RKO (cell line): ENCODE measurements at regions not wholly inside any gene's neighbourhood (a gene's known extent, or its start where the extent isn't known, plus 50 kb on each side); places are given as distances from the start of the nearest gene placed in this dataset.

ENCODE experiments used
- DNase-seq: peaks from one replicate; pipeline ENCODE4 v3.0.0-alpha.2; 2016; ENCODE audit warnings: low spot score

- DNase-seq, result no peak
Observed at GRCh38 chr7:91633013-91633441, 247.5 kb downstream of the MTERF1 start.

- DNase-seq, result no peak
Observed at GRCh38 chr7:91634485-91635177, 245.9 kb downstream of the MTERF1 start.

DNA sequence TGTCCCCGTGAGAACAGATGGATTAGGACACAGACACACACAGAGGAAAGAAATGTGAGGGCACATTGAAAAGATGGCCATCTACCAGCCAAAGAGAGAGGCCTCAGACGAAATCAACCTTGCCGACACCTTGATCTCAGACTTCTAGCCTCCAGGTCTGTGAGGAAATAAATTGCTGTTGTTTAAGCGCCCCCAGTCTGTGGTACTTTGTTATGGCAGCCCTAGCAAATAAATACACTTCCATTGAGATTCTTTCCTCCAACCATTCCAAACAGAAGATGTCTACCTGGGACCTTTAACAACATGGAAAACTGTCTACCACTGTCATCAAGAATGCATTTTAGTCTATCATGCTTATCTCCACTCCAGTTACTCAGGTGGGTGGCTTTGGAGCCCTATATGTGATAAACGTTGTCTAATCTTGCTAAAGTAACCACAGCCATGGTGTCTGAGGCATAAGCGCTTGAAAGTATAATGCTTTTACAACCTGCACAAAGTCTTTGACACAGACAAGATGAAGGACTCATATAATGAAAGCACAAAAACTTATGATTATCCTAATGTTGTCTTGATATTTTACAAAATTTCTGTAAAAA lies 244.3 kb downstream of the MTERF1 start:
- DNase-seq, result peak; percentile 46

- no peak for DNase-seq
Observed at GRCh38 chr7:91636728-91637127, 243.8 kb downstream of the MTERF1 start.

DNA sequence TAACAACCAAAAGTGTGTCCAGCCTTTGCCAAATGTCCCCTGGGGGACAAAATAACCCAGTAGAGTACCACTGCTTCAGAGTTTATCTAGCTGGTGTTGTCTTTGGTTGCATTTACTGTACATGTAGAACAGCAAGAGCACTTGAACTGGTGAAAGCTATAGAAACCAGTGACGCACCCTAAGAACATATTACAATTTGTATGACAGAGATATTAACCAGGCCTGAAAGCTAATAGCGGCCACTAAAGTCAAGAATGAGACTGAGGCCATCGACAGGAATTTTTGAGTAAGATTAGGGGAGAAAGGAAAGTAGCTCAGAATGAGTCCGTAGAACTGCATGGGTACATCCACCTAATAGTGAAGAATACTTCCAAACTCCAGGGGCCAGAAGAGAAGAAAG lies 236.2 kb downstream of the MTERF1 start:
- DNase-seq, result no peak

GRCh38 chr7:91645542-91645941 lies 235.0 kb downstream of the MTERF1 start:
- DNase-seq, result no peak

DNA sequence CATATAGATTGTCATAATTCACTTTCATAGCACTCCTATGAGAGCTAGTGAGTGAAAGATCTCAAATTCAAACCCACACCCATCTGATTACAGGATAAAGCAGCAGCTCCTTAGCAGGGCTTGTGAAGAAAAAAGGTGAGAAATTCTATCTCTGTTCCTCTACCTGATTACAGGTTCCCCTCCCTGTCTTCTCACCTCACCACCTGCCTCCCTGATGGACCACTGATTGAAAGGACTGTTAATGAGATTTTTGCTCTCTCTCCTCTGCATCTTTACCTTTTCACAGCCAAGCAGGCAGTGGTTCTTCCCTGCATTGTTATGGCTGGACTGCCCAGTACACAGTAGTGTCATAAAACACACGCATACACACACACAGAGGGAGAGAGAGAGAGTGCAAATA lies 228.5 kb downstream of the MTERF1 start:
- DNase-seq, result no peak

DNA sequence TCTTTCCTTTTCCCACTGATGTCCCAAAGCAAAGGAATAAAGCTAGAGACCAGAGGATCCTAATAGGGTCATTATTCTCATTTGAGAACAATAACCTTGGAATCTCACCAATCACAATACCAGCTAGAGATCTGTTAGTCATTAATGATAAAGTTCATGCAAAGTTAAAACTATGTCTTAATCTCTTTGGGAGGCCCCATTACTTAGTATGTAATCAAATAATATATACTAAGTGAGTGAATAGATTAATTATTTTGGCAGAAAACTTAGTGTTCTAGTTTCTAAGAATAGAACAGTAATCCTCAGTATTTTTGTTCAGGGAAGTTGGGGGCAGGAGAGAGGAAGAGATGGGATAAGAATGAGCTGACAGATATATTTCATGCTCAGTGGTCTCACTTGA lies 227.2 kb downstream of the MTERF1 start:
- no peak for DNase-seq

DNA sequence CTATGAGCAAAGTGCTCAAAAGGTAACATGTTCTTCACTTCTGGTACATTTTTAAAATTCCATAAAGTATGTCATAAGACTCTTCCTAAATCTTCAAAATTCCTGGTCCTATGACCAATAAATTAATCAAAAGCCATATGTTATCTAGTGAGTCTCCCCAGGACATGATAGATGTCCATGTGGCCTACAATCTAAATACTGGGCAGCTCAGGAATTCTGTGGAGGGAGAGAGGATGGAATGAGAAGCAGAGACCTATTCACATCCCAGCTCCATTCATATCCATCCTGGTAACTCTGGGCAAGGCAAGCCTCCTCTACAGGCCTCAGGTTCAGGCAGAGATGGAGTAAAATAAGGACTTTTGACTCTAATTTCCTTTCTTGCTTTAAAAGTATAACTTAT lies 224.8 kb downstream of the MTERF1 start:
- no peak for DNase-seq

DNA sequence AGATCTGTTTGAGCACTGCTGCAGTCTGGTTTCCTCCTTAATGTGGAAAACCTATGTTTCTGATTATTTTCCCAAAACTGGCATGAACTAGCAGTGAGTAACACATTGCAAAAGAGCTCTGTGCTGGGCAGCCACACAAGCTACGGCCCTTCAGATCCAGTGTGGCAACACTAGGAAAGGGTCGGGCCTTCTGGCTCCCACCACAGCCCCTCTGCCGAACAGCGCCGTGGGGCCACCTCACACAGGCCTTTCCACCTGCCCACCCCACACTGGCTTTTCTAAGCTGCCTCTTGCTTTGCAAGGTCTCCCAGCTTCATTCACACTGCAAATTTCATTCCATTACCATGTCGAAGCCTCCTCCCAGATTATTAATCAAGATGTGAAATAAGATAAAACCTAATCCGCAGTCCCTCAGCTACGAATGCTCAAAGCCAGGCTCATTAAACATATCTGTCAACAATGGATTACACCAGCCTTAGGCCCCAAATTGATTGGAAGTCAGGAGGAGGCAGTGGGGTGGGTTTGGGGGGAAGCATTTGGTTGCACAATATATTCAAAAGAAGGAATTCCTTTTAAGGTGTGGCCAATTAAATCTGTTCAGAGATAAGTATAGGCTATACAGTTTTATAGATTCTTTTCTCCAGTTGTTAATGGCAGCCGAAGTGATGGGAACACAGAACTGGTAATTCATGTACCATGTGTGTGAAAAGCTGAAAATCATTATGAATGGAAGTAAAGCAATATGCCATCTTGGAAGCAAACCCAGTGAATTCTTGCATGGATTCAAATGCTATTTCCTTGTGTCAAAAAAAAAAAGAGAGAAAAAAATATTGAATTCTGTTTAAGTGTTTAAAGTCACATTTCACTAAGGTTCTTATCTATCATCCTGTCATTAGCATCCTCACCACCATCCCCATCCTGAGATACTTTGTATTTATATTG lies 223.7 kb downstream of the MTERF1 start:
- no peak for DNase-seq

DNA sequence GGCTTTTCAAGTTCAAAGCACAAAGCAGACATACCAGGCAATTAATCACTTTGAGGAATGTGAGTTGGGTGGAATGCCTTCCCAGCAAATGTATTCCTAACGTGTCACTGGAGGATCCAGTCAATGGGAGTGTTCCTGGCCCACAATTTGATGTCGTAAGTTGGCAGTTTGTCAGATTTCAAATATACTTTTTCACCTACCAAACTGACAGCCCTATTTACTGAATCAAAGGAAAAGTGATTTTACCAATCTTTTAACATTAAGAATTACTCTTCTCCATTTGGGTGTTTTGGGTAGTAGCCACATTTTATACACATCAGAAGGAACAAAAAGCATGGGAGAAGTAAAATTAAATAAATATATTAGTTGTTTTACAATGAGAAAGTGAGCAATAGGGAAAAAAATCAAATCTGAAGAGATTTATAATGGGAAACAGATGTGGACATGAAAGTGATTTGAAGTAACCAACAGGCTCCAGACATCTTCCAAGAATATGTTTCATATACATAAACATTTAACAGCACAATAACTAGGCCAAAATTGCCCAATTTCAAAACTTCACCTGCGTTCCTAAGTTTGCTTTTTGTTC lies 222.9 kb downstream of the MTERF1 start:
- peak; percentile 14 for DNase-seq

DNA sequence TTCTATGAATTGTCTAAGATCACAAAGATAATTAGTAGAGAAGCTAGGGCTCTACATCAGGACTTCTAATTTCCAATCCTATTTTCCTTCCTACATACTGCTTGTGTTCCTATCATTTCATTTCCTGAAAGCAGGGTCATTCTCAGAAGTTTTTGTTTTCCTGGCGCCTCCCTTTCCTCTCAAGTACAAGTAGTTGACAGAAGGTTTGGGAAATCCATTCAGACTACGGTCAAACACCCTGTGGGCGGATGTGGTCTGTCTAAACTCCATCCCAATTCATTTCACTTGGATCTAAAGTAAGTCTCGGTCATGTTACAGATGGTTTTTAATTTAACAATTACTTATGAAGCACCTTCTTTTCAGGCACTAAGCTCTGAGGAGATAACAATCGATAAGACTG lies 221.4 kb downstream of the MTERF1 start:
- no peak for DNase-seq

- DNase-seq, result no peak
Observed at GRCh38 chr7:91660734-91661356, 219.7 kb downstream of the MTERF1 start.

DNA sequence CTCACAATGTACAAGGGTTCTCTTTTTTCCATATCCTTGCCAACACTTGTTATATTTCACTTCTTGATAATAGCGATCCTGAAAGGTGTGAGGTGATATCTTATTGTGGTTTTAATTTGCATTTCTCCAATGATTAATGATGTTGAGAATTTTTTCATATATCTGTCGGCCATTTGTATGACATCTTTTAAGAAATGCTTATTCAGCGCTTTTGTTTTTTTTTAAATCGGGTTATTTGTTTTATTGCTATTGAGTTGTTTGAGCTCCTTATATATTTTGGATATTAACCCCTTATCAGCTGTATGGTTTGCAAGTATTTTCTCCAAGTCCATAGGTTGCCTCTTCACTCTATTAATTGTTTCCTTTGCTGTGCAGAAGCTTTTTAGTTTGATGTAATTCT lies 218.8 kb downstream of the MTERF1 start:
- no peak for DNase-seq

GRCh38 chr7:91668217-91668616 lies 212.3 kb downstream of the MTERF1 start:
- DNase-seq, result no peak

GRCh38 chr7:91671245-91671644 lies 209.3 kb downstream of the MTERF1 start:
- no peak for DNase-seq

GRCh38 chr7:91674470-91674869 lies 206.0 kb downstream of the MTERF1 start:
- DNase-seq, result no peak

DNA sequence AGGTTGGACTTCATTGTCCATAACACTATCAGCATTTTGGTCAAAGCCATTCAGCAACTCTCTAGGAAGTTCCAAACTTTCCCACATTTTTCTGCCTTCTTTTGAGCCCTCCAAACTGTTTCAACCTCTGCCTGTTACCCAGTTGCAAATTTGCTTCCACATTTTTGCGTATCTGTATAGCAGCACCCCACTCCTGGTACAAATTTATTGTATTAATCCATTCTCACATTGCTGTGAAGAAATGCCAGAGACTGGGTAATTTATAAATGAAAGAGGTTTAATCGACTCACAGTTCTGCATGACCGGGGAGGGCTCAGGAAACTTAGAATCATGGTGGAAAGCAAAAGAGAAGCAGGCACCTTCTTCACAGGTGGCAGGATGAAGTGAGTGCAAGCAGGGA lies 198.8 kb downstream of the MTERF1 start:
- no peak for DNase-seq

DNA sequence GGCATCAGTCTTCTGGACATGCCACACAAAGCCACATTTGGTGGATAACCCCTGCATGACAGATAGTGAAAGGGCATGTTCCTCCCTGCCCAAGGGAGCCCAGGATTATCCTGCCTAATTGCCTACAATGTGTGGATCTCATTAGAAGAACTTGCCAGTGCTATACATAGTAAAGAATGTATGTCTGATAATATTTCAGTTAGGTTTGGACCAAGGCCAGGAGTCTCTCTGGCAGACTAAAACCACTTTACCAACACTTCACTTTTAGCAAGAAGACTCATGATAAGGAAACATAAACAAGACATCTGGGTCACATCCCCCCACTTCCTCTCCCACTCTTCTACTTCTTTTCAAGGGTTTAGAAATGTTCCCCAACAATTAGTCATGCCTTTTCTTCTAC lies 196.7 kb downstream of the MTERF1 start:
- DNase-seq, result no peak

DNA sequence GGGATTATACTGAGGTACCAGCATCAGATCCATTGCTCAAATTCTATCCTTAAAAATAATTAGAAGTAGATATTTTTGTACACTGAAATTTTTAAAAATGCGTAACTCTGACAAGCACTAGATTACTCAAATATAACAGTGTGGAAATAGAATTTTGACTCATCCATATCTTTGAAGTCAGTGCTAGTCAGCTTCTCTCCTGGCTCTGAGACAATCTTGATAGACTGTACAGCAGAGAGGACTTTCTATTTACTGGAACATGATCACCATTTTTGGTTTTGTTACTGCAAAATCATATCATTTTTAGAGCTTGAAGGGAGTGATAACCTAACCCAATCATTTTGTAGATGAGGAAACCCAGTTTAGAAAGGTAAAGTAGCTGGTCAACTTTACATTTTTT lies 195.0 kb downstream of the MTERF1 start:
- DNase-seq, result peak; percentile 57

- no peak for DNase-seq
Observed at GRCh38 chr7:91690541-91691070, 189.9 kb downstream of the MTERF1 start.

DNA sequence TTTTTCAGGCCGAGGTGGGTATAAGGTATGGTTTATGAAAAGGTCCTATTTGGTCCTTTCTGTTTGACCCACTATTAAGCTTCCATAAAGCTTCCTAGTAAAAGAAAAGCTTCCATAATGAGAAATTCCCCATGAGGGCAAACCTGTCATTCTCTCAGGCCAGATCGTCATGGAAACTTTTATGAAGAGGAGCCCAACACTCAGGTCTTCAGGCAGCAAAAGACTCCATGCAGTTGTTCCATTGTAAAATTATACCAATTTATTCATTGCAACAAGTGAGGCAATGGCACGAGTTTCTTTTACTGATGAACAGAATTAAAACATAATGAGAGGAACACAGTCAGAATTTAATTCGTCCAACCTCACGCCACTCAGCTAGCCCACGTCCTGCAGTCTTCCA lies 188.6 kb downstream of the MTERF1 start:
- no peak for DNase-seq
